Kidney capillary endothelial cell (primary cell): ENCODE measurements at regions not wholly inside any gene's neighbourhood (a gene's known extent, or its start where the extent isn't known, plus 50 kb on each side); places are given as distances from the start of the nearest gene placed in this dataset.

ENCODE experiments used
- DNase-seq: peaks from one replicate; pipeline ENCODE4 v3.0.0-alpha.2; 2018; ENCODE audit warnings: low spot score

- no peak for DNase-seq
Observed at GRCh38 chr15:31262901-31263671, 63.5 kb upstream of the KLF13 start.

- peak; percentile 19 for DNase-seq
Observed at GRCh38 chr15:31263751-31264558, 62.7 kb upstream of the KLF13 start.

- DNase-seq: no peak
Observed at GRCh38 chr15:31264559-31265089, 62.0 kb upstream of the KLF13 start.

GRCh38 chr15:31265090-31265870 lies 61.4 kb upstream of the KLF13 start:
- no peak for DNase-seq

GRCh38 chr15:31265871-31266711 lies 60.5 kb upstream of the KLF13 start:
- DNase-seq: no peak

- no peak for DNase-seq
Observed at GRCh38 chr15:31266712-31267111, 59.9 kb upstream of the KLF13 start.

DNA sequence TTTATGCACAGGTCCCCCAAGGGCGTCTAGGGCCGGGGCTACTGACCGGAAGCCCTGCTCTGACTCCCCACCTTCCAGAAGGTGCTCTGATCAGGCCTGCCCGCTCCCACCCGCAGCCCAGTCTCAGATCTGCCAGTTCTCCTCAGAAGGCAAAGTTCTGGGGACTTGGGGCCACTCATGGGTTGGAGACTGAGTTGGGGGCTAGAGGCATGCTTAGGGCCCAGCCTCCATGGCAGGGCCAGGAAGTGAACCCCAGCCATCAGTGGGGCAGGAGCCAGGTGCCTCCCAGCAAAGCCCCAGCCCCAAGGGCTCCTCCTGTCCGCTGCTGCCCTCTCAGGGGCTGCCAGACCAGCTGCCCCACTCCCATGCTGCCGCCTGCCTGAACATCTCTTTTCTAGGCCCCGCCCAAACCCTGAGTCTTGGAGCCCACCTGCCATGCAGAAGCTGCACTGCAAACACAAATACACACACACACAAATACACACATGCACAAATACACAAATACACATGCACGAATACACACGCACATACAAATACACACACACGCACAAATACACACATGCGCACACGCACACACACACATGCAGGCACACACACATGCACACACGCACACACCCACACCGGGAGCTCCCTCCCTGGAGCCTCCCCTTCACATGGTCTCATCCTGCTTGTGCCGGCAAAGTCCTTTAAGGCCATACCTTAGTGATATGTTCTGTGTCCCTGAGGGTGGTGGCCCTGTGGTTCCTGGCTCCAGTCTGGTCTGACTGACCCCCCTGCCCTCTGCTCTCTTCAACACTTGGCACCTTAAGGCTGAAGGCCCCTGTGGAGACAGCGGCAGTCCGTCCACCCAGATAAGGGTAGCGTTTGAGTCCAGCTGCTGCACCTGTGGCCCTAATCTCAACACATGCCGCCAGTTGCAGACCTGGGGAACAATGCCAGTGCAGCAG lies 59.2 kb upstream of the KLF13 start:
- DNase-seq: no peak

GRCh38 chr15:31268108-31268501 lies 58.5 kb upstream of the KLF13 start:
- DNase-seq: no peak

DNA sequence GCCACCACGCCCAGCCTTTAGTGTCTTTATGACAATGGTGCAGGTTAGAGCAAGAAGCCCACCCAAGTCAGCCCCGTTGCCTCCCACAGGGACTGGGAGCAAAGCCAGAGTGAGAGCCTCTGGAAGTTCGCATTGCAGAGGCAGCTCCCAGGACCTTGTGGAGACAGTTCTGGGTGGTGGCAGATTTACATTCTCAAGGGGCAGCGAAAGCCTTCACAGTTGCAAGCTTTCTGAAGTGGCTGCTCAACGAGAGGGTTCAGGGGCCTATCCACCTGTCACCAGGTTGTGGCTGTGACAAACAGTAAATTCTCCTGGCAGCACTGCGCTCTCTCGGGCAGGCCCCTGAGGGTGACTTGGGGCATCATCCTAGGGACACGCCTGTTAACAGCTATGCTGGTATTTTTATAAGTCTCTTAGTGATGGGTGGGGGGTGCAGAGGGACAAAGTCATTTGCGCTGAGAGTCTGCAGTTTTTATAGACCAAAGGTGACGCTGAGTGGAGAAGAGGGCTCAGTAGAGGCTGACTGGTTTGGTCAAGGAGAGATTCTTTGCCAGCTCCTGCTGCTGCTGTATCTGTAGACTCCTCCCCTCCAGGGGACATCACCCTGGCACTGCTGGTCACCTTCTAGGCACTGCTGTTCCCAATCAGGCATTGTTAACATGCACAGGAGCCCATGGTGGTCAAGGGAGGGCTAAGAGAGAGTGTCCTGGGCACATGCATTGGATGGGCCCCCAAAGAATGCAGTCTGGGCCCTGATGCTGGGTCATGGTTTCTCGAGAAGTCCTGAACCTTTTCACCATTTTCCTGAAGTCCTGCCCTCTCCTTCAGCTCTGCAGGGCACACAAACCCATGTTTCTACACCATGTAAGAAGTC lies 57.5 kb upstream of the KLF13 start:
- no peak for DNase-seq

DNA sequence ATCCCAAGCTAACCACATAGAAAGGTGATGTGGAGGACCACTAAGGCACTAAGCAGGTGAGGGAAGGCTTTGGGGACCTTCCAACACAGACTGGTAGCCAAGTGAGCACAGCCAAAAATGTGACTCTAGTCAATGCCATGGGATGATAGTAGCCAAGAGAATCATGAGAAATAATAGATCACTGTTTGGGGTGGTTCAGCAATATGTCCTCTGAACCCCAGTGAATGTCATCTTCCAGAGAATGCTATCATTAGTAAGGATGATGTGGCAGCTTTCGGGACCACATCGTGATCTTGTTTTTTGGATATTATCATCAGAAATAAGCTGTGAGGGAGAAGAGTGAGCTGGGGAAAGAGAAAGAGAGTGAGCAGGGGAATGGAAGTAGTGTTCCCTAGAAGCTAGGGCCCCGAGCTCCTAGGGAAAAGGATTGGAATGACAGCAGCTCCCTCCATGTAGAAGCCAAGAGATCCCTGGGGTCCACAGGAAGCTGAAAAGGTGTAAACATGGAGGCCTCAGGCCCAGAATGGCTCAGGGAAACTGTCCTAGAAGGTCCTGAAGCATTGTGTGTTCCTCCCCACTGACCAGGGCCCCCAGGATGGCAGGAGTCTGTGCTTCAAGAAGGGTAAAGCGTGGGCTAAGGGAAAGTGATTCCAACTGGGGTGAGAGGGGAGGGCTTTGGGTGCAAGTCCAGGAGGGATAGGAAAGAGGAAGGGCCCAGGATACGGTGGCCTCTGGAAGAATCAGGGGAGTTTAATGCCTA lies 56.6 kb upstream of the KLF13 start:
- no peak for DNase-seq

DNA sequence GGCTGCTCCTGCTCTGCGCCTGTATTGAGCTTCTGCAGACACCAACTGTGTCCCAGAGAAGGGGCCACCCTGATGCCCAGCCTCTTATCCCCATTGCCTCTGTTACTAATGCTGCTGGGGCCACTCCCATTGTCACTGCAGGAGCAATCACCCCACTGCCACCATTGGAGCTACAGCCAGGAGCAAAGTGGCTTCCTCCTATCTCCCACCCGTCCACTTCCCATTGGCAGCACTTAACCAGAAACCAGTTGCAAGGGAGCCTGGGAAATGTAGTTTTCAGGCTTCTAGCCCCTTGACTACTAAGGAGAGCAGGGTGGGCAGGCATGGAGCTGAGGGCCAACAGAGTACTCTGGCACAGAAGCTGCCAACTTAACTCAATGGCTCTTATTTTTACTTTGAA lies 55.9 kb upstream of the KLF13 start:
- DNase-seq: no peak

- DNase-seq: no peak
Observed at GRCh38 chr15:31271224-31271635, 55.4 kb upstream of the KLF13 start.

- DNase-seq: no peak
Observed at GRCh38 chr15:31271711-31272557, 54.7 kb upstream of the KLF13 start.

DNA sequence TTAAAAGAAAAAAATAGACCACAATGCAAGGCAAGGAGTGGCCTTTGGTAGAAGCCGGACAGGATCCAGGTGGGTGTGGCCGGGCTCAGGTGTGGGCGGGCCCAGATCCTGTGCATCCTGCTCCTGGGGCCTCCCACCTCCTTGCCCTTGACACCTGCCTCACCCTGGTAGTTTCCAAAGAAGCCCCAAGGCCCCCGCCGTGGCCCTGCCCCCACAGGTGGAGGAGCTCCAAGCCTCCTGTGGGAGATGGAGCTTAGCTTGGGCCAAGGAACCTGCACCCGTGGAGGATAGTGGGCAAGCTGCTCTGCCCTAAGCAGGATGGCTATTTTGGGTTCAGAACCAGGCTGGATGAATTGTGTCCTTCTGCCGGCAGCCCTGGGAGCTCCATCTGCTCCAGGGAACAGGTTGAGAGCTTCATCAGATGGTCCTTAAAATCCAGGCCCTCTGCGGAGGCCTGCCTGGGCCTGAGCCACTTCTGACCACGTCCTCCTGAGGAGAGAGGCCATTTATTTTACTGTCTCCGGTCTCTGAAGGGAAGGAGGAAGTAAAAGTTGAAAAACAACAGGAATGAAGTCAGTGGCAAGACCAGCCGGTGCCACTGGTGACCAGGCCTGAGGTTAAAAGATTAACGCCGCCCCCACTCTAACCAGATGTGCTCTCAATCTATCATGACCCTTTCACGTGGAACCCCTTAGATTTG lies 53.9 kb upstream of the KLF13 start:
- DNase-seq: peak; percentile 2

DNA sequence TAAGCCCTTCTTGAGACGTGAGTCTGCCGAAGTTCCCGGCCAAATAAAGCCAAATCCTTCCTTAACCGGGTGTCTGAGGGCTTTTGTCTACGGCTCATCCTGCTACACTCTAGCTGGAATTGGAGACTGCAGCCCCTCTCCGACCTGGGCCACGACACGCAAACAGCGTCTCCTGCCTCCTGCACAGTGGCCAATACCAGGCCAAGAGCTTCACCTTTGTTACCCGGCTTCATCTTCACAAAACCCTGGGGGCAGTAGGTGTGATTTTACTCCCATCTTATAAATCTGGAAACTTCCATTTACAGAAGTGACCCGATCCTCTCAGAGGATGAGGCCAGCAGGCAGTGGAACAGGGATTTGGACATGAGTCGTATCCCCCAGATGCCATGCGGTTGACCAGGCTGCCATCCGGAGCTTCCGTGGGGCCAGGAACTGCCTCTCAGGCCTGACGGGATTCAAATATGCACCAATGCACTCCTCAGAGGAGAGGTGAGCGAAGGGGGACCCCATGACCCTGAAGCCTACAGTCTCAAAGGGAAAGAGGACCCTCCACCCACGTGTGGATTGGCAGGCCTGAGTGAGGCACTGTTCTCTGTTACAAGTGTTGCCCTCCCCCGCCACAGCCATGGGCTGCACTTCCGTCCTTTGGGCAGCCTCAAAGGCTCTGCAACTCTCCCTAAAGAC lies 53.2 kb upstream of the KLF13 start:
- peak; percentile 14 for DNase-seq
